ENCODE measurements at regions not wholly inside any gene's neighbourhood (a gene's known extent, or its start where the extent isn't known, plus 50 kb on each side); places are given as distances from the start of the nearest gene placed in this dataset.

GRCh38 chr12:98332642-98333041, 182.7 kb upstream of the TMPO start:
- TF ChIP-seq CTCF (conservative IDR thresholded peaks at IDR 0.05 in 1 of 2, IDR thresholded peaks at IDR 0.05 in 1 of 2; ENCODE audit: extremely low read depth in 1 of 2, insufficient read depth in 1 of 2, low read depth in 1 of 2, low read length in 2 of 2) (no peak), EZH2 (IDR thresholded peaks at IDR 0.05; ENCODE audit: borderline replicate concordance, low read length) (no peak)
